ENCODE measurements at regions not wholly inside any gene's neighbourhood (a gene's known extent, or its start where the extent isn't known, plus 50 kb on each side); places are given as distances from the start of the nearest gene placed in this dataset.

GRCh38 chrX:116357329-116357728, 79.1 kb upstream of the SLC6A14 start:
- peak in 1 of 2 donors; percentile 22 for DNase-seq (ENCODE audit: low read depth in 2 of 2)
- TF ChIP-seq CTCF (IDR thresholded peaks at IDR 0.05; ENCODE audit: low read depth, low read length) = no peak

GRCh38 chrX:116378961-116379360, 57.4 kb upstream of the SLC6A14 start:
- no peak for TF ChIP-seq CTCF (IDR thresholded peaks at IDR 0.05; ENCODE audit: low read depth, low read length)
- DNase-seq (ENCODE audit: low read depth in 2 of 2) = no peak
- H3K4me3 ChIP-seq (replicated peaks in 1 of 2; ENCODE audit: low read depth in 2 of 2, low read length in 2 of 2) = no peak overlapping the region

More at GRCh38 chrX:116357329-116357728, 79.1 kb upstream of the SLC6A14 start:
- H3K4me3 ChIP-seq (replicated peaks in 1 of 2; ENCODE audit: low read depth in 2 of 2, low read length in 2 of 2) = no peak overlapping the region

GRCh38 chrX:116379854-116380253, 56.6 kb upstream of the SLC6A14 start:
- no peak overlapping the region for H3K4me3 ChIP-seq (replicated peaks in 1 of 2; ENCODE audit: low read depth in 2 of 2, low read length in 2 of 2)
- TF ChIP-seq CTCF (IDR thresholded peaks at IDR 0.05; ENCODE audit: low read depth, low read length) = no peak
- peak; percentile 72 to 77 for DNase-seq (ENCODE audit: low read depth in 2 of 2)

- no peak for TF ChIP-seq CTCF (IDR thresholded peaks at IDR 0.05; ENCODE audit: low read depth, low read length)
- H3K4me3 ChIP-seq (replicated peaks in 1 of 2; ENCODE audit: low read depth in 2 of 2, low read length in 2 of 2) = no peak overlapping the region
- peak; percentile 45 to 74 for DNase-seq (ENCODE audit: low read depth in 2 of 2)
These were observed 51.9 kb upstream of the SLC6A14 start for GRCh38 chrX:116384406-116384954.

Data from cardiac fibroblast (primary cell).